ENCODE measurements at regions not wholly inside any gene's neighbourhood (a gene's known extent, or its start where the extent isn't known, plus 50 kb on each side); places are given as distances from the start of the nearest gene placed in this dataset.
"Not testable (repeated sequence)": the region's sequence is repeated elsewhere in the genome, so short reads cannot be mapped to it uniquely, and the experiment has no call there.

- Histone ChIP-seq H2BK12ac (ENCODE audit: insufficient read length, low read depth, low read length) (no peak overlapping the region), H2BK20ac (ENCODE audit: low read depth, low read length, poor library complexity, severe bottlenecking) (no peak overlapping the region), H3K56ac (ENCODE audit: insufficient read length, low read depth, low read length) (no peak overlapping the region), H4K91ac (ENCODE audit: insufficient read length, low read depth, low read length) (no peak overlapping the region), H3K4me2 (ENCODE audit: insufficient read depth, insufficient read length, low read length) (no peak overlapping the region), H2AK5ac (ENCODE audit: insufficient read length, low read length) (no peak overlapping the region), H3T11ph (ENCODE audit: low read length) (no peak overlapping the region), H2BK120ac (ENCODE audit: low read depth, low read length, poor library complexity, severe bottlenecking) (no peak overlapping the region), H3K27ac (ENCODE audit: insufficient read length, low read depth, low read length) (no peak overlapping the region), H3K23me2 (ENCODE audit: insufficient read length, low read depth, low read length, poor library complexity, severe bottlenecking) (no peaks in the 10 kb centered on the region), H3K23ac (ENCODE audit: insufficient read length, low read depth, low read length) (no peak overlapping the region), H2BK15ac (ENCODE audit: low read depth, low read length) (no peak overlapping the region), H3K18ac (ENCODE audit: insufficient read length, low read depth, low read length) (no peak overlapping the region), H3K4me1 (ENCODE audit: insufficient read depth, low read length) (no peaks in the 10 kb centered on the region), H4K20me1 (ENCODE audit: control insufficient read depth, insufficient read depth, insufficient read length) (no peaks in the 10 kb centered on the region), H4K8ac (replicated peaks; ENCODE audit: insufficient read length, low read depth, low read length) (no peak overlapping the region), H3K27me3 (ENCODE audit: insufficient read depth, low read length) (no peaks in the 10 kb centered on the region), H3K79me1 (ENCODE audit: insufficient read depth, low read depth, low read length, poor library complexity, severe bottlenecking) (no peaks in the 10 kb centered on the region), H3K9ac (ENCODE audit: extremely low read depth, insufficient read length, low read length) (no peak overlapping the region), H2AFZ (ENCODE audit: low read length) (no peak overlapping the region), H2BK5ac (ENCODE audit: insufficient read length, low read length) (no peak overlapping the region), H3K14ac (ENCODE audit: insufficient read depth, low read length) (no peak overlapping the region), H3K9me3 (ENCODE audit: control insufficient read depth, low read depth, low read length) (no peaks in the 10 kb centered on the region), H4K5ac (ENCODE audit: insufficient read length, low read depth, low read length) (no peak overlapping the region), H3K79me2 (ENCODE audit: insufficient read depth, low read length) (no peaks in the 10 kb centered on the region), H3K4ac (ENCODE audit: low read depth, low read length) (no peak overlapping the region)
- DNase-seq, result no peak
- H3K36me3 Mint-ChIP-seq (ENCODE audit: insufficient read depth in 1 of 3, low read depth in 3 of 3), result no peaks in the 10 kb centered on the region
- no CpG with 5 or more reads among the region's 4 CpGs for WGBS (ENCODE audit: extremely low coverage, insufficient read length, low lambda C conversion rate)
- H3K9me3 Mint-ChIP-seq, result no peaks in the 10 kb centered on the region
- H3K4me1 Mint-ChIP-seq, result peaks cover 0 to 3% of the 10 kb centered on the region in 2 experiments; a peak in 1 of 4 replicates
- no peak overlapping the region for H3K27ac Mint-ChIP-seq
- no peak overlapping the region for H3K4me3 Mint-ChIP-seq
- no peaks in the 10 kb centered on the region for H3K27me3 Mint-ChIP-seq (ENCODE audit: low read depth)
- TF ChIP-seq CTCF (conservative IDR thresholded peaks at IDR 0.05), result no peak
Observed at GRCh38 chr12:29012673-29013072, 136.4 kb upstream of the FAR2 start.

- not testable (repeated sequence) for H2BK15ac ChIP-seq (ENCODE audit: low read depth, low read length); H2BK120ac ChIP-seq (ENCODE audit: low read depth, low read length, poor library complexity, severe bottlenecking); H3K27me3 Mint-ChIP-seq (ENCODE audit: low read depth); H3K4ac ChIP-seq (ENCODE audit: low read depth, low read length); H3T11ph ChIP-seq (ENCODE audit: low read length); H3K36me3 Mint-ChIP-seq (ENCODE audit: insufficient read depth in 1 of 3, low read depth in 3 of 3); DNase-seq; H3K4me3 Mint-ChIP-seq; H3K14ac ChIP-seq (ENCODE audit: insufficient read depth, low read length); H4K91ac ChIP-seq (ENCODE audit: insufficient read length, low read depth, low read length); H4K5ac ChIP-seq (ENCODE audit: insufficient read length, low read depth, low read length); H2BK5ac ChIP-seq (ENCODE audit: insufficient read length, low read length); H3K9ac ChIP-seq (ENCODE audit: extremely low read depth, insufficient read length, low read length); H3K79me2 ChIP-seq (ENCODE audit: insufficient read depth, low read length); H2AFZ ChIP-seq (ENCODE audit: low read length); H4K8ac ChIP-seq (replicated peaks; ENCODE audit: insufficient read length, low read depth, low read length); H3K18ac ChIP-seq (ENCODE audit: insufficient read length, low read depth, low read length); H2BK12ac ChIP-seq (ENCODE audit: insufficient read length, low read depth, low read length); H3K4me1 Mint-ChIP-seq; H3K56ac ChIP-seq (ENCODE audit: insufficient read length, low read depth, low read length); H3K27me3 ChIP-seq (ENCODE audit: insufficient read depth, low read length); H3K4me1 ChIP-seq (ENCODE audit: insufficient read depth, low read length); H3K9me3 Mint-ChIP-seq; H3K23ac ChIP-seq (ENCODE audit: insufficient read length, low read depth, low read length); H3K4me2 ChIP-seq (ENCODE audit: insufficient read depth, insufficient read length, low read length); H3K27ac Mint-ChIP-seq; H3K79me1 ChIP-seq (ENCODE audit: insufficient read depth, low read depth, low read length, poor library complexity, severe bottlenecking); H2BK20ac ChIP-seq (ENCODE audit: low read depth, low read length, poor library complexity, severe bottlenecking); H3K9me3 ChIP-seq (ENCODE audit: control insufficient read depth, low read depth, low read length); H4K20me1 ChIP-seq (ENCODE audit: control insufficient read depth, insufficient read depth, insufficient read length); H3K23me2 ChIP-seq (ENCODE audit: insufficient read length, low read depth, low read length, poor library complexity, severe bottlenecking); H3K27ac ChIP-seq (ENCODE audit: insufficient read length, low read depth, low read length); H2AK5ac ChIP-seq (ENCODE audit: insufficient read length, low read length)
- no CpG with 5 or more reads among the region's 2 CpGs for WGBS (ENCODE audit: extremely low coverage, insufficient read length, low lambda C conversion rate)
Observed at GRCh38 chr12:29017532-29017931, 131.5 kb upstream of the FAR2 start.

All from H9 (cell line).